Activated CD8-positive, alpha-beta T cell treated with anti-CD3 and anti-CD28 coated beads, Interleukin-2, amount 10 ng/mL, durations not matched to agents 7 days and 5 days (primary cell): ENCODE measurements at regions not wholly inside any gene's neighbourhood (a gene's known extent, or its start where the extent isn't known, plus 50 kb on each side); places are given as distances from the start of the nearest gene placed in this dataset.

Experiments
- ATAC-seq: fragments of 150-1000 bp; cut with Tn5 transposase; one replicate; pipeline ENCODE4 v1.10.0; 2021; ENCODE audit warnings: moderate library complexity
- CTCF ChIA-PET: fragments of 350-600 bp; sonication (Branson Sonifier 250); formaldehyde crosslinking; loops from one replicate; lab custom pipeline; 2021; ENCODE audit warnings: antibody characterized with exemption; lab: Charles Lee
- POLR2A ChIA-PET: fragments of 350-600 bp; sonication (Branson Sonifier 250); formaldehyde crosslinking; loops from one replicate; lab custom pipeline; 2021; ENCODE audit warnings: antibody characterized with exemption; lab: Charles Lee
- DNase-seq: peaks from one replicate; pipeline ENCODE4 v3.0.0-alpha.2; 2020
- H3K27ac Mint-ChIP-seq: one replicate; pipeline ENCODE4 v1.8.0; 2021; ENCODE audit warnings: mild to moderate bottlenecking, mixed read lengths
- H3K27me3 Mint-ChIP-seq: one replicate; pipeline ENCODE4 v1.8.0; 2021; ENCODE audit warnings: low read depth, mixed read lengths
- H3K36me3 Mint-ChIP-seq: one replicate; pipeline ENCODE4 v1.8.0; 2021; ENCODE audit warnings: low read depth, mixed read lengths
- H3K4me1 Mint-ChIP-seq: one replicate; pipeline ENCODE4 v1.8.0; 2021; ENCODE audit warnings: low read depth, mixed read lengths
- H3K4me3 Mint-ChIP-seq: one replicate; pipeline ENCODE4 v1.8.0; 2021; ENCODE audit warnings: mild to moderate bottlenecking, mixed read lengths
- H3K9me3 Mint-ChIP-seq: one replicate; pipeline ENCODE4 v1.8.0; 2022; ENCODE audit warnings: mixed read lengths; ENCODE audit not compliant: insufficient read depth

DNA sequence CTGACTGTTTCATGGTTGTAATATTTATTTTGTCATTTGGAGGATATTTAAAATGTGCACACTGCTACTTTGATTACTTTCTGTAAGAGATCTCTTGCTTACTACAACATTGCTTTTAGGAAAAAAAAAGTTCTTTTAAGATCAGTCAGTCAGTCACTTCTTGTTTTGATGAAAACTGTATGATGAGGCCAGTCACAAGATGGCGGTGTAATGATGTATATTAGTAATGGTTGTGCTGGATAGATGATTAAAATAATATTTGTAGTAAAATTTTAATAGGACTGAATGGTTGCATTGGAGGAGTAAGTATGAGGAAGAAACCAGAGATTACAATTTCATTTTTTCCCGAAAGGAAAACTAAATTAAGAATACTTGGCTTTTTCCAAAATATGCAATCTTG lies 2411.1 kb downstream of the PCDH9 start:
- ChIA-PET CTCF (no interaction called here), POLR2A (no interaction called here)
- no peak overlapping the region for H3K27ac Mint-ChIP-seq
- DNase-seq, result no peak
- no peak for ATAC-seq
- no peak overlapping the region for H3K4me3 Mint-ChIP-seq
- peaks cover 3% of the 10 kb centered on the region for H3K9me3 Mint-ChIP-seq
- no peaks in the 10 kb centered on the region for H3K27me3 Mint-ChIP-seq
- no peaks in the 10 kb centered on the region for H3K4me1 Mint-ChIP-seq
- no peaks in the 10 kb centered on the region for H3K36me3 Mint-ChIP-seq

GRCh38 chr13:64817691-64818090 lies 2412.4 kb downstream of the PCDH9 start:
- no peak for DNase-seq
- no peak overlapping the region for H3K27ac Mint-ChIP-seq
- no peak overlapping the region for H3K4me3 Mint-ChIP-seq
- ChIA-PET CTCF (no interaction called here), POLR2A (no interaction called here)
- no peaks in the 10 kb centered on the region for H3K4me1 Mint-ChIP-seq
- no peak for ATAC-seq
- peaks cover 3% of the 10 kb centered on the region for H3K9me3 Mint-ChIP-seq
- no peaks in the 10 kb centered on the region for H3K36me3 Mint-ChIP-seq
- H3K27me3 Mint-ChIP-seq, result no peaks in the 10 kb centered on the region

DNA sequence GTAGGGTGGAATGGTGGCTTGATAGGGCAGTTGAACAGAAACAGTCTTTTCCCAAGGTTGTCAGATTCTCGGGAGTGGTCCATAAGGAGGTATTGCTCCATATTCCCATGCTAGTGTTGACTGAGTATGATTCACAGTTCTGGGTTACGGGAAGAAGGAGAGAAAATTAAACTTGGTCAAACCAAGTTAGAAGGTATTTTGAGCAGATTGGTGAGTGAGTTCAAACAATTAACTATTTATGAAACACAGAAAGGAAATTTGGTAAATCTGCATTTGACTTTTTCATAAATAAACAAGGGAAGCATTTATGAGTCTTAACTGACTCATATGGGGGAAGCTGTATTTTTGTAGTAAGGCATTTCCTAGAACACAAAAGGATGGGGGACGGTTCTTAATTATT lies 2419.4 kb downstream of the PCDH9 start:
- POLR2A ChIA-PET, result no interaction called here
- no peaks in the 10 kb centered on the region for H3K4me1 Mint-ChIP-seq
- no peak for DNase-seq
- no peak for ATAC-seq
- no peak overlapping the region for H3K4me3 Mint-ChIP-seq
- H3K36me3 Mint-ChIP-seq, result no peaks in the 10 kb centered on the region
- peaks cover 4% of the 10 kb centered on the region for H3K9me3 Mint-ChIP-seq
- H3K27me3 Mint-ChIP-seq, result no peaks in the 10 kb centered on the region
- CTCF ChIA-PET, result no interaction called here
- H3K27ac Mint-ChIP-seq, result no peak overlapping the region

DNA sequence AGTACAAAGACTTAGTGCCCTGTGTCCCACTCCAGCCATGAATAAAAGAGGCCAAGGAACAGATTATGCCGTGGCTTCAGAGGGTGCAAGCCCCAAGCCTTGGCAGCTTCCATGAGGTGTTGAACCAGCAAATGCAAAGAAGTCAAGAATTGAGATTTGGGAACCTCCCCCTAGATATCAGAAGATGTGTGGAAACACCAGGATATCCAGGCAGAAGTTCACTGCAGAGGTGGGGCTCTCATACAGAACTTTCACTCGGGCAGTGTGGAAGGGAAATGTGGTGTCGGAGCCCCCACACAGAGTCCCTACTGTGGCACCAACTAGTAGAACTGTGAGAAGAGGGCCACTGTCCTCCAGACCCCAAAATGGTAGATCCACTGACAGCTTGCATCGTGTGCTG lies 2421.4 kb downstream of the PCDH9 start:
- Mint-ChIP-seq H3K9me3 (peaks cover 4% of the 10 kb centered on the region), H3K4me1 (no peaks in the 10 kb centered on the region), H3K27me3 (no peaks in the 10 kb centered on the region), H3K27ac (no peak overlapping the region), H3K4me3 (no peak overlapping the region), H3K36me3 (no peaks in the 10 kb centered on the region)
- DNase-seq, result no peak
- POLR2A ChIA-PET, result no interaction called here
- CTCF ChIA-PET, result no interaction called here
- no peak for ATAC-seq

DNA sequence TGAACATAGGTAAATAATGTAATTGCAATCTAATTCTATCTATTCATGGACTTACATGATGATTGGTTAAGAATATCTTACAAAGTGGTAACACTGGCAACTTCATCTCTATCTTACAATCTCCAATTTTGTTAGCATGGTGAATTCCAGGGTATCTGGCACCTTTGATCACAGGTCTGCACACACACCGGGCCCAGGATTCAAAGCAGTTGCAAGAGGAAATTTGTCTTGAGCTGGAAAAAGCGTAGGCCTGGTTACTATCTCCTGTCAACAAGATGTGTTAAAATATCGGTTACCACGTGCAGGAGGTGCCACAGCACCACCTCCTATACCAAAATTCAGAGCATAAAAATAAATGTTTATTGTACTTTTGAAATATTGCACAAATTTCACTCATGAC lies 2428.4 kb downstream of the PCDH9 start:
- Mint-ChIP-seq H3K27ac (no peak overlapping the region), H3K27me3 (no peaks in the 10 kb centered on the region), H3K9me3 (no peaks in the 10 kb centered on the region), H3K4me3 (no peak overlapping the region), H3K4me1 (no peaks in the 10 kb centered on the region), H3K36me3 (no peaks in the 10 kb centered on the region)
- no peak for DNase-seq
- POLR2A ChIA-PET, result no interaction called here
- no peak for ATAC-seq
- CTCF ChIA-PET, result no interaction called here

DNA sequence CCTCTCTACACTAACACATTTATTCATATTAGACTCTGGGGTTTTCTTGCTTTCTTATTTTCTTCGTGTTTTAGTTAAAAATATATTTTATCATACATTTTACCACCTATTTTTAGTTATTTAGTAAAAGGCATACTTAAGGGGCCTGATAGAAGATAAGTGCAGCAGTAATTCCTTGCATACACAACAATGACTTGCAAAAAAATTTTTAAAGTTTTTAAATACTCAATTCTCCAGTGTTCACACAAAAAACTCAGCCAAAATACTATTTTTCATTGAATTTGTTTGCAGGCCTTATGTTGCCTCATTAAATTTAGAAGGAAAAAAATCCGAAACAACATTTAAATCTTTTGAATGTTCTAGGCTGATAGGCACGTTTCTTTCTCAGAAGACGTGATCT lies 2431.7 kb downstream of the PCDH9 start:
- no peaks in the 10 kb centered on the region for H3K36me3 Mint-ChIP-seq
- ChIA-PET POLR2A (no interaction called here), CTCF (no interaction called here)
- no peaks in the 10 kb centered on the region for H3K4me1 Mint-ChIP-seq
- no peak overlapping the region for H3K27ac Mint-ChIP-seq
- H3K4me3 Mint-ChIP-seq, result no peak overlapping the region
- no peak for ATAC-seq
- peaks cover 4% of the 10 kb centered on the region for H3K9me3 Mint-ChIP-seq
- H3K27me3 Mint-ChIP-seq, result no peaks in the 10 kb centered on the region
- DNase-seq, result no peak

DNA sequence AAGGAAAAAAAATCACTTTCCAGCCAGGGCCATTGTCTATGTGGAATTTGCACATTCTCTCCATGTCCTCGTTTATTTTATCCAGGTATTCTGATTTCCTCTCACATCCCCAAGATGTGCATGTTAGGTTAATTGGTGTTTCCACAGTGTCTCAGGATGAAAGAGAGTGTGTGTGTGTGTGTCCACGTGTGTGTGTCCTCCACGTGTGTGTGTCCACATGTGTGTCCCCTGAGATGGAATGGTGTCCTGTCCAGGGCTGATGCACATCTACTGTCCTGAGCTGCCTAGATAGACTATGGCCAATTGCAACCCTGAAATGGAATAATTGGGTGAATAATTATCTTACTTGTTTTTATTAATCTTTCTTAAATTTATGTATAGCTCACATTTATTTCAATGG lies 2436.5 kb downstream of the PCDH9 start:
- no peaks in the 10 kb centered on the region for H3K4me1 Mint-ChIP-seq
- H3K36me3 Mint-ChIP-seq, result no peaks in the 10 kb centered on the region
- no peak for DNase-seq
- H3K4me3 Mint-ChIP-seq, result no peak overlapping the region
- H3K27ac Mint-ChIP-seq, result no peak overlapping the region
- H3K9me3 Mint-ChIP-seq, result peaks cover 27% of the 10 kb centered on the region
- no peak for ATAC-seq
- ChIA-PET CTCF (no interaction called here), POLR2A (no interaction called here)
- H3K27me3 Mint-ChIP-seq, result no peaks in the 10 kb centered on the region

DNA sequence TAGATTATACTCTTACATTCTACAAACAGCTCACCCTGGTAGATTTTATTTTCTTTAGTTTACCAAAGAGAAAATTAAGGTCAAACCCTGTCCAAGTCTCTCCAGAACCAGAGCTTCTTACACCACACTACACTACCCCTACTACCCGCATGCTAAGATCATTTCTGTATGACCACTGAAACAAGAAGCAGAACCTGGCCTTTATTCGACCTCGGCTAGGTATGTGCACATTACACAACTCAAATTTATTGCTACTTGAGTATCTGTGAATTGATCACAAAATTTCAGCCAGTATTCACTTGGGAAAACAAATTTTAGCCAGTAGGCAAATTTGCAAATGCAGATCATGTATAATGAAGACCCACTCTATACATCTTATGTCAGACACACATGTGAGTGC lies 2437.0 kb downstream of the PCDH9 start:
- CTCF ChIA-PET, result no interaction called here
- DNase-seq, result no peak

GRCh38 chr13:64791373-64791772 lies 2438.8 kb downstream of the PCDH9 start:
- Mint-ChIP-seq H3K9me3 (peaks cover 34% of the 10 kb centered on the region), H3K27me3 (no peaks in the 10 kb centered on the region), H3K4me3 (no peak overlapping the region), H3K27ac (no peak overlapping the region), H3K36me3 (no peaks in the 10 kb centered on the region), H3K4me1 (no peaks in the 10 kb centered on the region)
- POLR2A ChIA-PET, result no interaction called here
- ATAC-seq, result no peak
- CTCF ChIA-PET, result no interaction called here
- no peak for DNase-seq

More for the DNA sequence above, 2437.0 kb downstream of the PCDH9 start:
- ATAC-seq, result no peak
- peaks cover 27% of the 10 kb centered on the region for H3K9me3 Mint-ChIP-seq
- no peaks in the 10 kb centered on the region for H3K4me1 Mint-ChIP-seq
- H3K27ac Mint-ChIP-seq, result no peak overlapping the region
- H3K27me3 Mint-ChIP-seq, result no peaks in the 10 kb centered on the region
- POLR2A ChIA-PET, result no interaction called here
- no peak overlapping the region for H3K4me3 Mint-ChIP-seq
- no peaks in the 10 kb centered on the region for H3K36me3 Mint-ChIP-seq

- Mint-ChIP-seq H3K27me3 (no peaks in the 10 kb centered on the region), H3K27ac (no peak overlapping the region), H3K9me3 (peaks cover 39% of the 10 kb centered on the region), H3K4me3 (no peak overlapping the region), H3K36me3 (no peaks in the 10 kb centered on the region), H3K4me1 (no peaks in the 10 kb centered on the region)
- no peak for DNase-seq
- ChIA-PET POLR2A (no interaction called here), CTCF (no interaction called here)
- ATAC-seq, result no peak
These were observed 2447.7 kb downstream of the PCDH9 start for GRCh38 chr13:64782466-64782865.

DNA sequence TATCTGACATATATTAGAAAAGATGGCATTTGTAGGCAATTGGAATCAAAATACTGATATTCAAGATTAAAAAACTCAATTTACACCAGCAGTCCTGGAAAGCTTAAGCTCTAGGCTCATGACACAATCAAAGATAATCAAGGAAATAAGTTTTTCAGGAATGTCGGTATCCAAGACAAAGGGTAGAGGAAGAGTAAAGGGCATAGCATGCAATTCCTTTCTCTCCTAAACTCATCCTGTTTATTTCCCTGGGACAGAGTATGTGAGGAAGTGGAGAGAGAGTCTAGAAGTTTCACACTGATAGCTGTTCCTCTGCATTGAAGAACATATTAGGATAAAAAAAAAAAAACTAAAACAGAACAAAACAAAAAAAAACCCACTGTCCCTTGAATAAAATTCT lies 2452.1 kb downstream of the PCDH9 start:
- H3K36me3 Mint-ChIP-seq, result no peaks in the 10 kb centered on the region

GRCh38 chr13:64774915-64775314 lies 2455.2 kb downstream of the PCDH9 start:
- POLR2A ChIA-PET, result no interaction called here
- Mint-ChIP-seq H3K4me1 (no peaks in the 10 kb centered on the region), H3K27me3 (no peaks in the 10 kb centered on the region)

More for the DNA sequence above, 2452.1 kb downstream of the PCDH9 start:
- H3K4me1 Mint-ChIP-seq, result no peaks in the 10 kb centered on the region
- ChIA-PET CTCF (no interaction called here), POLR2A (no interaction called here)
- H3K27me3 Mint-ChIP-seq, result no peaks in the 10 kb centered on the region
- ATAC-seq, result no peak
- H3K27ac Mint-ChIP-seq, result no peak overlapping the region
- no peak overlapping the region for H3K4me3 Mint-ChIP-seq
- H3K9me3 Mint-ChIP-seq, result peaks cover 19% of the 10 kb centered on the region
- DNase-seq, result no peak

GRCh38 chr13:64770743-64771142 lies 2459.4 kb downstream of the PCDH9 start:
- H3K27me3 Mint-ChIP-seq, result no peaks in the 10 kb centered on the region
- POLR2A ChIA-PET, result no interaction called here
- DNase-seq, result no peak
- peaks cover 4% of the 10 kb centered on the region for H3K9me3 Mint-ChIP-seq
- CTCF ChIA-PET, result no interaction called here
- H3K27ac Mint-ChIP-seq, result no peak overlapping the region
- no peak for ATAC-seq
- H3K36me3 Mint-ChIP-seq, result no peaks in the 10 kb centered on the region
- H3K4me1 Mint-ChIP-seq, result no peaks in the 10 kb centered on the region
- no peak overlapping the region for H3K4me3 Mint-ChIP-seq

More at GRCh38 chr13:64774915-64775314, 2455.2 kb downstream of the PCDH9 start:
- CTCF ChIA-PET, result no interaction called here
- no peak for ATAC-seq
- no peak overlapping the region for H3K4me3 Mint-ChIP-seq
- no peak for DNase-seq
- H3K27ac Mint-ChIP-seq, result no peak overlapping the region
- no peaks in the 10 kb centered on the region for H3K36me3 Mint-ChIP-seq
- H3K9me3 Mint-ChIP-seq, result peaks cover 15% of the 10 kb centered on the region
